IMR-90 (cell line): ENCODE measurements at regions not wholly inside any gene's neighbourhood (a gene's known extent, or its start where the extent isn't known, plus 50 kb on each side); places are given as distances from the start of the nearest gene placed in this dataset.

ENCODE experiments used
- ATAC-seq: fragments of 200-7000 bp; cut with Tn5 transposase; 2 replicates; pipeline ENCODE4 v1.9.1; 2020; ENCODE audit warnings: low read depth, mild to moderate bottlenecking, moderate library complexity
- BruUV-seq: library from RNA; stranded (reverse); fragments of 400-500 nt; replicated peaks from 2 replicates; lab custom pipeline; 2021; lab: Mats Ljungman, UMichigan
- CTCF ChIA-PET: fragments of 300-600 bp; formaldehyde crosslinking; extraction: SDS; loops from one replicate; lab custom pipeline; 2021; ENCODE audit warnings: antibody characterized with exemption; lab: Yijun Ruan, JAX
- POLR2A ChIA-PET: fragments of 300-600 bp; sonication (Branson Sonifier 250); formaldehyde crosslinking; loops from one replicate; lab custom pipeline; 2022; ENCODE audit warnings: antibody characterized with exemption; ENCODE audit not compliant: unreplicated experiment; lab: Charles Lee
- DNase-seq: peaks from one replicate; pipeline ENCODE4 v3.0.0; 2013
- H2AFZ ChIP-seq: replicated peaks from 2 replicates; pipeline ENCODE3; 2013; ENCODE audit warnings: low read length, mild to moderate bottlenecking; ENCODE audit not compliant: poor library complexity
- H2AK5ac ChIP-seq: 2 replicates; pipeline ENCODE4 v1.6.1; 2013; ENCODE audit warnings: low read depth, low read length, inconsistent platforms
- H2AK9ac ChIP-seq: replicated peaks from 2 replicates; pipeline ENCODE3; 2013; ENCODE audit warnings: mild to moderate bottlenecking, low read depth, low read length, moderate library complexity; ENCODE audit not compliant: poor library complexity
- H2BK120ac ChIP-seq: 2 replicates; pipeline ENCODE4 v1.6.1; 2013; ENCODE audit warnings: low read depth, low read length, inconsistent platforms
- H2BK15ac ChIP-seq: 3 replicates; pipeline ENCODE4 v1.6.1; 2013; ENCODE audit warnings: low read depth, low read length, inconsistent platforms
- H2BK20ac ChIP-seq: 2 replicates; pipeline ENCODE4 v1.6.1; 2013; ENCODE audit warnings: low read depth, mild to moderate bottlenecking, inconsistent platforms, low read length, moderate library complexity
- H2BK5ac ChIP-seq: 2 replicates; pipeline ENCODE4 v1.6.1; 2013; ENCODE audit warnings: mild to moderate bottlenecking, low read depth, low read length, inconsistent platforms; ENCODE audit not compliant: poor library complexity, severe bottlenecking
- H3K14ac ChIP-seq: replicated peaks from 2 replicates; pipeline ENCODE4 v1.6.1; 2013; ENCODE audit warnings: low read depth, low read length, inconsistent platforms
- H3K18ac ChIP-seq: 2 replicates; pipeline ENCODE4 v1.6.1; 2013; ENCODE audit warnings: low read depth, low read length, control low read depth
- H3K23ac ChIP-seq: 2 replicates; pipeline ENCODE4 v1.6.1; 2013; ENCODE audit warnings: low read depth, low read length, inconsistent platforms
- H3K27ac ChIP-seq: 2 replicates; pipeline ENCODE4 v1.5.1; 2013; ENCODE audit warnings: mild to moderate bottlenecking, control low read depth, low read length; ENCODE audit not compliant: insufficient read depth
- H3K27me3 ChIP-seq: 2 replicates; pipeline ENCODE4 v1.6.1; 2013; ENCODE audit warnings: low read length; ENCODE audit not compliant: control insufficient read depth, insufficient read depth
- H3K36me3 ChIP-seq: 2 replicates; pipeline ENCODE4 v1.6.1; 2013; ENCODE audit warnings: low read length, mixed read lengths; ENCODE audit not compliant: control insufficient read depth, insufficient read depth
- H3K4ac ChIP-seq: 2 replicates; pipeline ENCODE4 v1.6.1; 2013; ENCODE audit warnings: low read depth, low read length, inconsistent platforms
- H3K4me1 ChIP-seq: 2 replicates; pipeline ENCODE4 v1.6.1; 2013; ENCODE audit warnings: low read length, mixed read lengths; ENCODE audit not compliant: control insufficient read depth, insufficient read depth
- H3K4me2 ChIP-seq: 2 replicates; pipeline ENCODE4 v1.6.1; 2013; ENCODE audit warnings: low read depth, mild to moderate bottlenecking, control low read depth, low read length, moderate library complexity
- H3K4me3 ChIP-seq: 2 replicates; pipeline ENCODE4 v1.5.1; 2013; ENCODE audit warnings: low read depth, mild to moderate bottlenecking, control low read depth, low read length, moderate library complexity; ENCODE audit not compliant: insufficient read depth
- H3K56ac ChIP-seq: 2 replicates; pipeline ENCODE4 v1.6.1; 2013; ENCODE audit warnings: low read length, inconsistent platforms; ENCODE audit not compliant: insufficient read depth; ENCODE audit errors: extremely low read depth
- H3K79me1 ChIP-seq, 2 experiments: 2 replicates each; pipeline ENCODE4 v1.6.1; 2013; ENCODE audit warnings: low read length in 2 of 2, inconsistent platforms in 1 of 2, low read depth in 1 of 2
- H3K9ac ChIP-seq: 2 replicates; pipeline ENCODE4 v1.6.1; 2013; ENCODE audit warnings: low read depth, low read length, control low read depth
- H3K9me1 ChIP-seq: 2 replicates; pipeline ENCODE4 v1.6.1; 2013; ENCODE audit warnings: low read length, inconsistent platforms; ENCODE audit not compliant: insufficient read depth
- H3K9me3 ChIP-seq: 2 replicates; pipeline ENCODE4 v1.6.1; 2013; ENCODE audit warnings: low read length; ENCODE audit not compliant: control insufficient read depth, insufficient read depth
- H4K20me1 ChIP-seq: 2 replicates; pipeline ENCODE4 v1.6.1; 2013; ENCODE audit warnings: low read length, inconsistent platforms; ENCODE audit not compliant: insufficient read depth
- H4K5ac ChIP-seq: 2 replicates; pipeline ENCODE4 v1.6.1; 2013; ENCODE audit warnings: mild to moderate bottlenecking, low read depth, low read length, control low read depth
- H4K8ac ChIP-seq, 2 experiments: 2 replicates each; pipeline ENCODE4 v1.6.1; 2013; ENCODE audit warnings: low read depth in 2 of 2, low read length in 2 of 2, control low read depth in 1 of 2, inconsistent platforms in 1 of 2
- H4K91ac ChIP-seq: 2 replicates; pipeline ENCODE4 v1.6.1; 2013; ENCODE audit warnings: low read depth, low read length, inconsistent platforms; ENCODE audit not compliant: insufficient read depth
- BHLHE40 ChIP-seq: fragments of 150-350 bp; IDR thresholded peaks from 2 replicates; pipeline ENCODE4 v1.6.1; 2016; ENCODE audit warnings: mild to moderate bottlenecking, low read depth, low read length
- RAD21 ChIP-seq: IDR thresholded peaks from 2 replicates; pipeline ENCODE4 v1.6.1; 2012; ENCODE audit warnings: low read length, improper control_type of control experiment
- dilution Hi-C: fragments of 300-500 bp; cut with HindIII; formaldehyde crosslinking; loops from one replicate; pipeline ENCODE4 v1.14.3; 2018; ENCODE audit warnings: low sequenced_read_pairs; ENCODE audit not compliant: unreplicated experiment
- in situ Hi-C: fragments of 300-500 bp; cut with MboI; formaldehyde crosslinking; loops from 3 replicates; pipeline ENCODE4 v1.14.3; 2019; ENCODE audit warnings: low sequenced_read_pairs, inconsistent platforms, mixed read lengths
- intact Hi-C: fragments of 100-400 bp; cut with micrococcal nuclease; formaldehyde crosslinking; loops from 2 replicates; pipeline ENCODE4 v1.10.0; 2022

DNA sequence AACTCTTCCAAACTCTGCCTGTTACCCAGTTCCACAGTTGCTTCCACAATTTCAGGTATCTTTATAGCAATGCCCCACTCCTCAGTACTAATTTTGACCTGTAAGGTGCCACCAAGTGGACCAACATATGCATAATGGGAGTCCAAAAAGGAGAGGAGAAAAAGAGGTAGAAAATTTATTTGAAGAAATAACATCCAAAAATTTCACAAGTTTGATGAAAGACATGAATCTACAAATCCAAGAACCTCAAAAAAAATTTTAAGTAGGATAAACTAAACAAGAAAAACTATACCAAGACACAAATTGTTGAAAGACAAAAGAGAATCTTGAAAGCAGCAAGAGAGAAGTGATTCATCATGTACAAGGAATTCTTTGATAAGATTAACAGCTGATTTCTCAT lies 79.8 kb downstream of the BARX1 start:
- H2BK20ac ChIP-seq = no peak overlapping the region
- no peak overlapping the region for H2BK15ac ChIP-seq
- no peak overlapping the region for H3K56ac ChIP-seq
- H3K4me1 ChIP-seq = no peaks in the 10 kb centered on the region
- intact Hi-C loops (no loop called here), dilution Hi-C loops (no loop called here), in situ Hi-C loops (no loop called here)
- no peak overlapping the region for H2AK5ac ChIP-seq
- DNase-seq = no peak
- no peak overlapping the region for H3K18ac ChIP-seq
- H2AK9ac ChIP-seq = no peak overlapping the region
- no peaks in the 10 kb centered on the region for H3K27me3 ChIP-seq
- no peak overlapping the region for H3K9ac ChIP-seq
- no peaks in the 10 kb centered on the region for H3K79me1 ChIP-seq
- H3K36me3 ChIP-seq = no peaks in the 10 kb centered on the region
- H3K4me3 ChIP-seq = no peak overlapping the region
- ChIA-PET CTCF (no interaction called here), POLR2A (no interaction called here)
- H2AFZ ChIP-seq = no peak overlapping the region
- H4K20me1 ChIP-seq = no peaks in the 10 kb centered on the region
- no peak for TF ChIP-seq BHLHE40
- no peak for TF ChIP-seq RAD21
- no peak overlapping the region for H3K14ac ChIP-seq
- no peak overlapping the region for H3K27ac ChIP-seq
- no peak overlapping the region for H3K4me2 ChIP-seq
- no peak for ATAC-seq
- no peak overlapping the region for H3K4ac ChIP-seq
- H3K9me3 ChIP-seq = peaks cover 9% of the 10 kb centered on the region
- H2BK5ac ChIP-seq = no peak overlapping the region
- H2BK120ac ChIP-seq = no peak overlapping the region
- no TSS peak for BruUV-seq
- H4K5ac ChIP-seq = no peak overlapping the region
- H3K9me1 ChIP-seq = no peaks in the 10 kb centered on the region
- no peak overlapping the region for H4K91ac ChIP-seq
- H3K23ac ChIP-seq = no peak overlapping the region
- H4K8ac ChIP-seq = no peak overlapping the region
